ENCODE measurements at regions not wholly inside any gene's neighbourhood (a gene's known extent, or its start where the extent isn't known, plus 50 kb on each side); places are given as distances from the start of the nearest gene placed in this dataset.

- TF ChIP-seq CTCF (conservative IDR thresholded peaks at IDR 0.05; ENCODE audit: low read depth, low read length) = no peak
- Histone ChIP-seq H3K9me3 (ENCODE audit: low read depth, low read length, poor library complexity, severe bottlenecking) (peaks cover 36% of the 10 kb centered on the region), H3K4me3 (ENCODE audit: low read depth, low read length, poor library complexity, severe bottlenecking) (no peak overlapping the region), H3K4me1 (ENCODE audit: insufficient read depth, low read length, poor library complexity, severe bottlenecking) (no peaks in the 10 kb centered on the region), H3K27me3 (replicated peaks; ENCODE audit: insufficient read depth, low read depth, low read length, poor library complexity) (no peaks in the 10 kb centered on the region), H3K27ac (ENCODE audit: low read depth, low read length, poor library complexity, severe bottlenecking) (no peak overlapping the region), H3K36me3 (ENCODE audit: insufficient read depth, low read length, poor library complexity, severe bottlenecking) (no peaks in the 10 kb centered on the region)
- no peak for DNase-seq (ENCODE audit: low spot score)
- POLR2A ChIA-PET (ENCODE audit: low non-redundant PET) = no interaction called here
- intact Hi-C loops (cut with micrococcal nuclease; ENCODE audit: unreplicated experiment) = no loop called here
- no TSS peak for BruUV-seq (replicated peaks)
- CTCF ChIA-PET = no interaction called here
Measured at GRCh38 chr4:11133868-11134267, 294.8 kb downstream of the HS3ST1 start.

GRCh38 chr4:11132478-11132877, 296.2 kb downstream of the HS3ST1 start:
- peaks cover 41% of the 10 kb centered on the region for H3K9me3 ChIP-seq (ENCODE audit: low read depth, low read length, poor library complexity, severe bottlenecking)
- POLR2A ChIA-PET (ENCODE audit: low non-redundant PET) = interaction anchor here (0.6 kb wide), 1 partner anchor 609 kb away, joined by 3 read pairs; no protein-coding TSS in a partner anchor
- no peaks in the 10 kb centered on the region for H3K36me3 ChIP-seq (ENCODE audit: insufficient read depth, low read length, poor library complexity, severe bottlenecking)
- intact Hi-C loops (cut with micrococcal nuclease; ENCODE audit: unreplicated experiment) = no loop called here
- DNase-seq (ENCODE audit: low spot score) = no peak
- H3K4me1 ChIP-seq (ENCODE audit: insufficient read depth, low read length, poor library complexity, severe bottlenecking) = no peaks in the 10 kb centered on the region
- no peak for TF ChIP-seq CTCF (conservative IDR thresholded peaks at IDR 0.05; ENCODE audit: low read depth, low read length)
- TF ChIP-seq EZH2 (IDR thresholded peaks at IDR 0.05; ENCODE audit: borderline replicate concordance, low read depth, low read length, poor library complexity, severe bottlenecking) = no peak
- no peak overlapping the region for H3K27ac ChIP-seq (ENCODE audit: low read depth, low read length, poor library complexity, severe bottlenecking)
- CTCF ChIA-PET = no interaction called here
- BruUV-seq (replicated peaks) = no TSS peak
- H3K4me3 ChIP-seq (ENCODE audit: low read depth, low read length, poor library complexity, severe bottlenecking) = no peak overlapping the region
- H3K27me3 ChIP-seq (replicated peaks; ENCODE audit: insufficient read depth, low read depth, low read length, poor library complexity) = no peaks in the 10 kb centered on the region

GRCh38 chr4:11131491-11131890, 297.2 kb downstream of the HS3ST1 start:
- Histone ChIP-seq H3K27me3 (replicated peaks; ENCODE audit: insufficient read depth, low read depth, low read length, poor library complexity) (no peaks in the 10 kb centered on the region), H3K27ac (ENCODE audit: low read depth, low read length, poor library complexity, severe bottlenecking) (no peak overlapping the region), H3K4me1 (ENCODE audit: insufficient read depth, low read length, poor library complexity, severe bottlenecking) (no peaks in the 10 kb centered on the region), H3K9me3 (ENCODE audit: low read depth, low read length, poor library complexity, severe bottlenecking) (peaks cover 36% of the 10 kb centered on the region), H3K4me3 (ENCODE audit: low read depth, low read length, poor library complexity, severe bottlenecking) (no peak overlapping the region), H3K36me3 (ENCODE audit: insufficient read depth, low read length, poor library complexity, severe bottlenecking) (no peaks in the 10 kb centered on the region)
- BruUV-seq (replicated peaks) = no TSS peak
- TF ChIP-seq CTCF (conservative IDR thresholded peaks at IDR 0.05; ENCODE audit: low read depth, low read length) (no peak), EZH2 (IDR thresholded peaks at IDR 0.05; ENCODE audit: borderline replicate concordance, low read depth, low read length, poor library complexity, severe bottlenecking) (no peak)
- POLR2A ChIA-PET (ENCODE audit: low non-redundant PET) = no interaction called here
- intact Hi-C loops (cut with micrococcal nuclease; ENCODE audit: unreplicated experiment) = no loop called here
- DNase-seq (ENCODE audit: low spot score) = no peak
- CTCF ChIA-PET = no interaction called here

Data from A673 (cell line).